ENCODE measurements at regions not wholly inside any gene's neighbourhood (a gene's known extent, or its start where the extent isn't known, plus 50 kb on each side); places are given as distances from the start of the nearest gene placed in this dataset.
"Not testable (repeated sequence)": the region's sequence is repeated elsewhere in the genome, so short reads cannot be mapped to it uniquely, and the experiment has no call there.

DNA sequence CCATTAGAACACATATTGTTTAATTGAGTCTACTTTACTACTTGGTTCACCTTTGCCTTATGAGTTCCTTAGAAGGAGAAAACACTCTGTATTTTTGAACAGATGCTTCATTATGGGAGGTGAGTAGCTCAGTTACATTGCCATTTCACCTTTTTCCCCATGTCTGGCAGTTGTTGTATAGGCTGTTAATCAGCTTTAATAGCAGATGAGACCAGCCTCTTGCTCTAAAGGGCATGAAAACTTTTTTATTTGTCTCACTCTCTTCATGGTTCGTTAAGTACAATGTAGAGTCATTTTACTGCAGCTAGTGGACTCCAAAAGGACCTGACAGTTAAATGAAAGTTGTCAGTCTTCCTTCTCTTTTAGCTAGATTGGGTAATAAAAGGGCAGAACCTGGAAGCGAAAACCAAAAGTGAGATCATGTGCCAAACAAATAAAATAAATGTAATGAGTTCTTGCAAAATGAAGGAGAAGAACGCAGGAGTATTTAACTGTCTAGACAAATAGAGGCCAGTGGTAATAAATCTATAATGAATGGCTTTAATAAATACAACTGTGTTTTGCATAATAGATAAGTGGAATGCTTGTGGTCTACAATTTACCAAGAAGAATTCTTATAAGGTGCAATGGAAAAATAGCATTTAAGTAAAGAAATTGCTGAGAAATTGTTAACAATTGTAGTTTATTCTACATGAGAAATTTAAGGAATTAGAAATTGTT is 180.0 kb upstream of the NEGR1 start:
- Mint-ChIP-seq H3K27ac (no peak overlapping the region), H3K9me3 (no peaks in the 10 kb centered on the region), H3K4me1 (ENCODE audit: low read depth) (no peaks in the 10 kb centered on the region), H3K36me3 (ENCODE audit: low read depth) (no peaks in the 10 kb centered on the region), H3K27me3 (ENCODE audit: insufficient read depth) (no peaks in the 10 kb centered on the region), H3K4me3 (no peak overlapping the region)
- intact Hi-C loops (cut with micrococcal nuclease): no loop called here
- DNase-seq (ENCODE audit: low spot score): no peak

- Mint-ChIP-seq H3K36me3 (ENCODE audit: low read depth) (no peaks in the 10 kb centered on the region), H3K4me1 (ENCODE audit: low read depth) (no peaks in the 10 kb centered on the region)
- no peak for DNase-seq (ENCODE audit: low spot score)
These were observed 159.9 kb upstream of the NEGR1 start for GRCh38 chr1:72442262-72442661.

DNA sequence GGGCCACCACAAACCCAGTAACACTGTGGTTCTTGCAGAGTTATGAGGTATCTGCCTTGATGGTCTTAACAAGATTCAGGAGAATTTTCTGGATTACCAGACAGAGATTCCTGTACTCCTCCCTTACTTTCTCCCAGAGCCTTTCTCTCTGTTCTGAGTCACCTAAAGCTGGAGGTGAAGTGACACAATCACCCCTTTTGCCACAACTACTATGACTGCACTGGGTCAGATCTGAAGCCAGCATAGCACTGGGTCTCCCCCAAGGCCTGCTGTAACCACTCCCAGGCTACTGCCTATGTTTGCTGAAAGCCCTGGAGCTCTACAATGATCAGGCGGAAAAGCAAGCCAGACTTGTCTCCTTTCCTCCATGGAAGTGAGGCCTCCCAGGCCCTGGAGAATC is 156.7 kb upstream of the NEGR1 start:
- no peaks in the 10 kb centered on the region for H3K9me3 Mint-ChIP-seq
- H3K27ac Mint-ChIP-seq: no peak overlapping the region
- intact Hi-C loops (cut with micrococcal nuclease): no loop called here
- H3K27me3 Mint-ChIP-seq (ENCODE audit: insufficient read depth): no peaks in the 10 kb centered on the region
- H3K4me3 Mint-ChIP-seq: no peak overlapping the region
- no peaks in the 10 kb centered on the region for H3K36me3 Mint-ChIP-seq (ENCODE audit: low read depth)
- no peaks in the 10 kb centered on the region for H3K4me1 Mint-ChIP-seq (ENCODE audit: low read depth)
- DNase-seq (ENCODE audit: low spot score): no peak

More at GRCh38 chr1:72442262-72442661, 159.9 kb upstream of the NEGR1 start:
- Mint-ChIP-seq H3K9me3 (no peaks in the 10 kb centered on the region), H3K27ac (no peak overlapping the region), H3K4me3 (no peak overlapping the region), H3K27me3 (ENCODE audit: insufficient read depth) (no peaks in the 10 kb centered on the region)
- intact Hi-C loops (cut with micrococcal nuclease): no loop called here

DNA sequence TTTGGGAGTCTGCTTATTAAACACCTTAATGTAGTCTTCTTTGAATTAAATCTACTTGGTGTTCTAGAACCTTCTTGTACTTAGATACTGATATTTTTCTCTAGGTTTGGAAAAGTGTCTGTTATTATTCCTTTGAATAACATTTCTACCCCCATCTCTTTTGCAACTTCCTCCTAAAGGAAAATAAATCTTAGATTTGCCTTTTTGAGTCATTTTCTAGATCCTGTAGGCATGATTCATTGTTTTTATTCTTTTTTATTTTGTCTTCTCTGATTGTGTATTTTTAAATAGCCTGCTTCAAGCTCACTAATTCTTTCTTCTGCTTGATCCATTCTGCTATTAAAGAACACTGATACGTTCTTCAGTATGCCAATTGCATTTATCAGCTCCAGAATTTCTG is 155.9 kb upstream of the NEGR1 start:
- H3K27ac Mint-ChIP-seq: no peak overlapping the region
- no peaks in the 10 kb centered on the region for H3K36me3 Mint-ChIP-seq (ENCODE audit: low read depth)
- H3K4me3 Mint-ChIP-seq: no peak overlapping the region
- H3K9me3 Mint-ChIP-seq: no peaks in the 10 kb centered on the region
- DNase-seq (ENCODE audit: low spot score): no peak
- intact Hi-C loops (cut with micrococcal nuclease): no loop called here
- H3K4me1 Mint-ChIP-seq (ENCODE audit: low read depth): no peaks in the 10 kb centered on the region
- no peaks in the 10 kb centered on the region for H3K27me3 Mint-ChIP-seq (ENCODE audit: insufficient read depth)

- H3K4me1 Mint-ChIP-seq (ENCODE audit: low read depth): no peaks in the 10 kb centered on the region
- H3K36me3 Mint-ChIP-seq (ENCODE audit: low read depth): no peaks in the 10 kb centered on the region
These were observed 152.7 kb upstream of the NEGR1 start for GRCh38 chr1:72435025-72435424.

DNA sequence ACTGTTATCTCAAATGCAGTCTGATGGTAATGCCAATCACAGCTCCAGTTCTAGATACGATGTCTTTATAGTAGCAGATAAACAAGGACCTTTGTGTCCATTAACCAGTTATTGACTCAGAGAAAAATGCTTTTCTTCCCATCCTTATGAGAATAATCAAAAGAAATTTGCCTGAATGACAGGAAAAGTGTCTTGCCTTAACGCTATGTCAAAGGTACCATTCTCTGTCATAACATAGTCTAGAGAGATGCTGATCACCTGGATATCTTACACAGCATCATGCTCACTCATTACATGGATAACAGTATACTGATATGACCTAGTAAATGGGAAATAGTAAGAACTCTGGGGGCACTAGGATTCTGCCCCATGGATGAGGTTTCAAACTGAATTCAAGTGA is 151.7 kb upstream of the NEGR1 start:
- DNase-seq (ENCODE audit: low spot score): no peak
- H3K9me3 Mint-ChIP-seq: peaks cover under 1% of the 10 kb centered on the region
- H3K4me1 Mint-ChIP-seq (ENCODE audit: low read depth): no peaks in the 10 kb centered on the region
- intact Hi-C loops (cut with micrococcal nuclease): no loop called here
- H3K36me3 Mint-ChIP-seq (ENCODE audit: low read depth): no peaks in the 10 kb centered on the region
- no peak overlapping the region for H3K27ac Mint-ChIP-seq
- no peaks in the 10 kb centered on the region for H3K27me3 Mint-ChIP-seq (ENCODE audit: insufficient read depth)
- H3K4me3 Mint-ChIP-seq: no peak overlapping the region

More at GRCh38 chr1:72435025-72435424, 152.7 kb upstream of the NEGR1 start:
- intact Hi-C loops (cut with micrococcal nuclease): no loop called here
- Mint-ChIP-seq H3K4me3 (no peak overlapping the region), H3K27me3 (ENCODE audit: insufficient read depth) (no peaks in the 10 kb centered on the region), H3K9me3 (no peaks in the 10 kb centered on the region), H3K27ac (no peak overlapping the region)
- no peak for DNase-seq (ENCODE audit: low spot score)

GRCh38 chr1:72433591-72433990 is 151.3 kb upstream of the NEGR1 start:
- DNase-seq (ENCODE audit: low spot score): no peak
- Mint-ChIP-seq H3K4me1 (ENCODE audit: low read depth) (no peaks in the 10 kb centered on the region), H3K4me3 (no peak overlapping the region), H3K27me3 (ENCODE audit: insufficient read depth) (no peaks in the 10 kb centered on the region), H3K27ac (no peak overlapping the region), H3K9me3 (peaks cover 5% of the 10 kb centered on the region), H3K36me3 (ENCODE audit: low read depth) (no peaks in the 10 kb centered on the region)
- intact Hi-C loops (cut with micrococcal nuclease): no loop called here

- H3K4me1 Mint-ChIP-seq (ENCODE audit: low read depth): no peaks in the 10 kb centered on the region
- no peaks in the 10 kb centered on the region for H3K36me3 Mint-ChIP-seq (ENCODE audit: low read depth)
- H3K4me3 Mint-ChIP-seq: no peak overlapping the region
- H3K9me3 Mint-ChIP-seq: peaks cover 11% of the 10 kb centered on the region
- intact Hi-C loops (cut with micrococcal nuclease): no loop called here
- H3K27ac Mint-ChIP-seq: no peak overlapping the region
- no peak for DNase-seq (ENCODE audit: low spot score)
- H3K27me3 Mint-ChIP-seq (ENCODE audit: insufficient read depth): no peaks in the 10 kb centered on the region
These were observed 150.4 kb upstream of the NEGR1 start for GRCh38 chr1:72432645-72433267.

DNA sequence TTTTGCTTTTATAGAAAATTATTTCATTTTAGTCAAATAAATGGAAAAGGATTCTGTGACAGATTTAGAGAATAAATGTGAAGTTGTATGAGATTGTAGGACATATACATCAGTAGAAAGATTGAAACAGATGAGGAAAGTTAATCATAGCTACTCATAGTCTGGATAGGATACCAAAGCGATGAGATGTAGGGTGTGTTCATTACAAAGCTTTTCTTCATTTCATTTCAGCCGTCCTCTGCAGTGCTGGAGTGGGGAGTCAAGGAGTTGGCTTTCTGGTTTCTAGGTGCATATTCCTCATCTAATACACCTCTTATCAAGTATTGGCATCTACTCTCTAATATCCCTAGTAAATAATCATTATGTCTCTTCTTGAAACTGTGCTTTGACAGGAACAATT is 149.5 kb upstream of the NEGR1 start:
- H3K9me3 Mint-ChIP-seq: peaks cover 14% of the 10 kb centered on the region
- H3K4me1 Mint-ChIP-seq (ENCODE audit: low read depth): no peaks in the 10 kb centered on the region
- no peak overlapping the region for H3K27ac Mint-ChIP-seq
- intact Hi-C loops (cut with micrococcal nuclease): no loop called here
- no peak for DNase-seq (ENCODE audit: low spot score)
- H3K36me3 Mint-ChIP-seq (ENCODE audit: low read depth): no peaks in the 10 kb centered on the region
- H3K27me3 Mint-ChIP-seq (ENCODE audit: insufficient read depth): no peaks in the 10 kb centered on the region
- no peak overlapping the region for H3K4me3 Mint-ChIP-seq

- intact Hi-C loops (cut with micrococcal nuclease); DNase-seq (ENCODE audit: low spot score); H3K4me1 Mint-ChIP-seq (ENCODE audit: low read depth); H3K36me3 Mint-ChIP-seq (ENCODE audit: low read depth); H3K27me3 Mint-ChIP-seq (ENCODE audit: insufficient read depth); H3K4me3 Mint-ChIP-seq; H3K27ac Mint-ChIP-seq: not testable (repeated sequence)
- H3K9me3 Mint-ChIP-seq: peaks cover 14% of the 10 kb centered on the region
These were observed 145.9 kb upstream of the NEGR1 start for GRCh38 chr1:72428276-72428675.

DNA sequence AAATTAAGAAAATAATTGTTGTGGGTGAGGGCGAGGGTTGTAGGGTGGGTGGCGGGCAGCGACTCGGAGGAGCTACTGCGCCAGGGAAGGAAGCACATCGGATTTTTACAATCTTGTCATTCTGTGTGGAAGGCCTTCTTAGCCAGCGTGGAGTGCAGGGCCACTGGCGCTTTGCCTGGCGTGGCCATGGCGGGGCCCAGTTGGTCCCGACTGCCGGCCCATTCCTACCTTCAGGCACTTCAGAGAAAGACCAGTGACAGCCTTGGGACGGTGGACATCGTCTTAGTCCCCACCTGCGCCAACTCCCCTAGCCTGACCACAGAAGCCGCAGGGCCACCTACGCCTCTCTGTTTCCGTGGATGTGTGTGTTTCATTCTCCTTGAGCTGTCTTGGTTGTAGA is 136.9 kb upstream of the NEGR1 start:
- no peak overlapping the region for H3K27ac Mint-ChIP-seq
- no peaks in the 10 kb centered on the region for H3K4me1 Mint-ChIP-seq (ENCODE audit: low read depth)
- no peaks in the 10 kb centered on the region for H3K27me3 Mint-ChIP-seq (ENCODE audit: insufficient read depth)
- no peak overlapping the region for H3K4me3 Mint-ChIP-seq
- no peak for DNase-seq (ENCODE audit: low spot score)
- H3K36me3 Mint-ChIP-seq (ENCODE audit: low read depth): no peaks in the 10 kb centered on the region
- H3K9me3 Mint-ChIP-seq: peaks cover 11% of the 10 kb centered on the region
- intact Hi-C loops (cut with micrococcal nuclease): no loop called here

- intact Hi-C loops (cut with micrococcal nuclease): no loop called here
- H3K27ac Mint-ChIP-seq: no peak overlapping the region
- DNase-seq (ENCODE audit: low spot score): no peak
- H3K27me3 Mint-ChIP-seq (ENCODE audit: insufficient read depth): no peaks in the 10 kb centered on the region
- H3K9me3 Mint-ChIP-seq: peaks cover 3% of the 10 kb centered on the region
- no peaks in the 10 kb centered on the region for H3K36me3 Mint-ChIP-seq (ENCODE audit: low read depth)
- H3K4me1 Mint-ChIP-seq (ENCODE audit: low read depth): no peaks in the 10 kb centered on the region
- no peak overlapping the region for H3K4me3 Mint-ChIP-seq
These were observed 129.9 kb upstream of the NEGR1 start for GRCh38 chr1:72412286-72412685.

GRCh38 chr1:72399807-72400206 is 117.5 kb upstream of the NEGR1 start:
- Mint-ChIP-seq H3K27ac (no peak overlapping the region), H3K36me3 (ENCODE audit: low read depth) (no peaks in the 10 kb centered on the region), H3K9me3 (no peaks in the 10 kb centered on the region), H3K27me3 (ENCODE audit: insufficient read depth) (no peaks in the 10 kb centered on the region), H3K4me3 (no peak overlapping the region), H3K4me1 (ENCODE audit: low read depth) (no peaks in the 10 kb centered on the region)
- DNase-seq (ENCODE audit: low spot score): no peak
- intact Hi-C loops (cut with micrococcal nuclease): no loop called here

- no peaks in the 10 kb centered on the region for H3K27me3 Mint-ChIP-seq (ENCODE audit: insufficient read depth)
- intact Hi-C loops (cut with micrococcal nuclease): no loop called here
- no peaks in the 10 kb centered on the region for H3K36me3 Mint-ChIP-seq (ENCODE audit: low read depth)
- H3K9me3 Mint-ChIP-seq: no peaks in the 10 kb centered on the region
- no peak overlapping the region for H3K27ac Mint-ChIP-seq
- no peak overlapping the region for H3K4me3 Mint-ChIP-seq
- H3K4me1 Mint-ChIP-seq (ENCODE audit: low read depth): no peaks in the 10 kb centered on the region
- DNase-seq (ENCODE audit: low spot score): no peak
These were observed 115.4 kb upstream of the NEGR1 start for GRCh38 chr1:72397786-72398185.

Measured in activated T-helper 1 cell treated with anti-CD3 and anti-CD28 coated beads, Interleukin-12 subunit alpha, Interleukin-12 subunit beta, Interleukin-2, Interleukin-4 antibody, amounts not matched to agents 30 ng/mL and 10 ng/mL and 1 ng/mL, durations not matched to agents 14 hours and 24 hours and 36 hours (primary cell).